GM23338 (cell line): ENCODE measurements at regions not wholly inside any gene's neighbourhood (a gene's known extent, or its start where the extent isn't known, plus 50 kb on each side); places are given as distances from the start of the nearest gene placed in this dataset.

Experiments used
- ATAC-seq: fragments of 200-7000 bp; cut with Tn5 transposase; 3 replicates; pipeline ENCODE4 v1.9.1; 2020
- DNase-seq: peaks from one replicate; pipeline ENCODE4 v3.0.0-alpha.2; 2015; ENCODE audit warnings: low spot score
- H2AFZ ChIP-seq: fragments of 200-600 bp; sonication (generic); 2 replicates; pipeline ENCODE4 v1.8.0; 2016; ENCODE audit warnings: antibody characterized with exemption, mild to moderate bottlenecking, moderate library complexity
- H3F3A ChIP-seq: fragments of 200-600 bp; sonication (generic); replicated peaks from 2 replicates; pipeline ENCODE4 v1.8.0; 2017; ENCODE audit warnings: antibody characterized with exemption, mixed run types, low read depth
- H3K27ac ChIP-seq: fragments of 200-600 bp; sonication (generic); 2 replicates; pipeline ENCODE4 v1.6.1; 2016; ENCODE audit warnings: low read depth
- H3K27me3 ChIP-seq: fragments of 200-600 bp; sonication (generic); 2 replicates; pipeline ENCODE4 v1.8.0; 2016; ENCODE audit warnings: mild to moderate bottlenecking, mixed run types, moderate library complexity; ENCODE audit not compliant: insufficient read depth
- H3K36me3 ChIP-seq: fragments of 200-600 bp; sonication (generic); 2 replicates; pipeline ENCODE4 v1.8.0; 2016; ENCODE audit warnings: mild to moderate bottlenecking; ENCODE audit not compliant: insufficient read depth
- H3K4me1 ChIP-seq: fragments of 200-600 bp; sonication (generic); 2 replicates; pipeline ENCODE4 v1.8.0; 2016; ENCODE audit warnings: mild to moderate bottlenecking, moderate library complexity; ENCODE audit not compliant: insufficient read depth
- H3K4me2 ChIP-seq: fragments of 200-600 bp; sonication (generic); 2 replicates; pipeline ENCODE4 v1.7.1; 2017; ENCODE audit warnings: mixed run types
- H3K4me3 ChIP-seq: fragments of 200-600 bp; sonication (generic); 2 replicates; pipeline ENCODE4 v1.6.1; 2016; ENCODE audit warnings: mixed run types
- H3K79me2 ChIP-seq: fragments of 200-600 bp; sonication (generic); replicated peaks from 2 replicates; pipeline ENCODE4 v1.8.0; 2017; ENCODE audit warnings: mild to moderate bottlenecking; ENCODE audit not compliant: insufficient read depth
- H3K9me2 ChIP-seq: fragments of 200-600 bp; sonication (generic); 2 replicates; pipeline ENCODE4 v1.8.0; 2017; ENCODE audit not compliant: insufficient read depth
- H4K20me1 ChIP-seq: fragments of 200-600 bp; sonication (generic); replicated peaks from 2 replicates; pipeline ENCODE4 v1.8.0; 2017; ENCODE audit warnings: mild to moderate bottlenecking; ENCODE audit not compliant: insufficient read depth
- H3K27ac Mint-ChIP-seq: 2 replicates; pipeline ENCODE4 v1.8.0; 2020; ENCODE audit warnings: inconsistent platforms, mild to moderate bottlenecking, moderate library complexity, mixed read lengths
- H3K27me3 Mint-ChIP-seq: 3 replicates; pipeline ENCODE4 v1.8.0; 2022; ENCODE audit warnings: low read depth, mild to moderate bottlenecking, moderate library complexity, mixed read lengths, inconsistent platforms; ENCODE audit not compliant: insufficient read depth, poor library complexity
- H3K36me3 Mint-ChIP-seq: 3 replicates; pipeline ENCODE4 v1.8.0; 2021; ENCODE audit warnings: low read depth, mild to moderate bottlenecking, inconsistent platforms, moderate library complexity, mixed read lengths
- H3K4me1 Mint-ChIP-seq: 3 replicates; pipeline ENCODE4 v1.8.0; 2020; ENCODE audit warnings: mild to moderate bottlenecking, inconsistent platforms, mixed read lengths
- H3K4me3 Mint-ChIP-seq: 3 replicates; pipeline ENCODE4 v1.8.0; 2021; ENCODE audit warnings: moderate library complexity, mild to moderate bottlenecking, inconsistent platforms, mixed read lengths
- H3K9me3 Mint-ChIP-seq: 3 replicates; pipeline ENCODE4 v1.8.0; 2020; ENCODE audit warnings: moderate library complexity, mild to moderate bottlenecking, inconsistent platforms, mixed read lengths
- CREB1 ChIP-seq: fragments of 250-450 bp; sonication (Bioruptor Pico); IDR thresholded peaks from 2 replicates; pipeline ENCODE4 v1.5.0; 2020; ENCODE audit warnings: low read depth, mild to moderate bottlenecking, moderate library complexity
- EZH2 ChIP-seq: fragments of 200-600 bp; sonication (generic); IDR thresholded peaks from one replicate; pipeline ENCODE4 v1.8.0; 2017; ENCODE audit warnings: antibody characterized with exemption, mild to moderate bottlenecking, low read depth; ENCODE audit not compliant: unreplicated experiment
- EZH2phosphoT487 ChIP-seq: fragments of 200-600 bp; sonication (generic); IDR thresholded peaks from one replicate; pipeline ENCODE4 v1.8.1; 2018; ENCODE audit warnings: antibody characterized with exemption; ENCODE audit not compliant: unreplicated experiment
- JUNB ChIP-seq: IDR thresholded peaks from one replicate; pipeline ENCODE4 v1.6.1; 2016; ENCODE audit warnings: antibody characterized with exemption; ENCODE audit not compliant: unreplicated experiment
- NANOG ChIP-seq: IDR thresholded peaks from 2 replicates; pipeline ENCODE4 v1.6.1; 2016; ENCODE audit warnings: antibody characterized with exemption, borderline replicate concordance
- POLR2AphosphoS5 ChIP-seq: IDR thresholded peaks from 2 replicates; pipeline ENCODE4 v1.6.1; 2016; ENCODE audit warnings: antibody characterized with exemption, low read depth
- STAT1 ChIP-seq: IDR thresholded peaks from one replicate; pipeline ENCODE4 v1.6.1; 2016; ENCODE audit warnings: antibody characterized with exemption; ENCODE audit not compliant: unreplicated experiment
- ZNF114 ChIP-seq: fragments of 250-450 bp; sonication (Bioruptor Pico); IDR thresholded peaks from 2 replicates; pipeline ENCODE4 v1.5.0; 2020; ENCODE audit warnings: mild to moderate bottlenecking, moderate library complexity
- ZNF331 ChIP-seq: fragments of 250-450 bp; sonication (Bioruptor Pico); IDR thresholded peaks from 2 replicates; pipeline ENCODE4 v1.5.0; 2020; ENCODE audit warnings: low read depth, mild to moderate bottlenecking, moderate library complexity
- TF ChIP-seq, protein P1 (sequence below): IDR thresholded peaks from 2 replicates; pipeline ENCODE4 v1.6.1; 2016; ENCODE audit warnings: antibody characterized with exemption
- TF ChIP-seq, protein P2 (sequence below), 2 experiments: fragments of 200-600 bp in 1 of 2; sonication (generic) in 1 of 2; conservative IDR thresholded peaks; 2 replicates each; pipeline versions ENCODE4 v1.5.1 to v1.6.1; 2016 to 2017; ENCODE audit warnings: antibody characterized with exemption in 2 of 2, low read depth in 2 of 2, mild to moderate bottlenecking in 2 of 2, moderate library complexity in 1 of 2
- TF ChIP-seq, protein P3 (sequence below): fragments of 250-450 bp; sonication (Bioruptor Pico); IDR thresholded peaks from 2 replicates; pipeline ENCODE4 v1.5.0; 2020; ENCODE audit warnings: mild to moderate bottlenecking, moderate library complexity
- TF ChIP-seq, protein P4 (sequence below): IDR thresholded peaks from one replicate; pipeline ENCODE4 v1.6.1; 2018; ENCODE audit warnings: antibody characterized with exemption; ENCODE audit not compliant: unreplicated experiment

DNA sequence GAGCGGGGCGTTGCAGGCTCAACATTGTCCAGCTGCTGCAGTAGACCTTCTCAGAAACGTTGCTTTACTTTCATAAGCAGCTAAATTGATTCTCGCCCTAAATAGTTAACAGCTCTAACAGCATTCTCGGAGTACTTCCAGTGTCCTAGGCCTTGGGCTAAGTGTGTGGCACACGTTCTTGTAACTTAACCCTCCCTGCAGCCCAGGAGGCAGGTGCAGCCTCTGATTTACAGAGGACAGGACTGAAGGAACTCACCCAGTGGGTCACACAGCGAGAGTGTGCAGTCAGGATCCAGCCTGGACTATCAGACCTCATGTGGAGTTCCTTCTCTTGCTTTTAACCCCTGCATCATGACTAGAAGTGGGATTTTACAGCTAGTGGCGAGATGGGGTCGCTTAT, 312.8 kb upstream of the C2CD4B start:
- no peaks in the 10 kb centered on the region for H3F3A ChIP-seq
- no peak overlapping the region for H3K27ac Mint-ChIP-seq
- ATAC-seq (no peak), DNase-seq (no peak)
- no peaks in the 10 kb centered on the region for H3K27me3 ChIP-seq
- peaks cover 31% of the 10 kb centered on the region for H3K4me1 Mint-ChIP-seq
- no peaks in the 10 kb centered on the region for H3K36me3 Mint-ChIP-seq
- H3K79me2 ChIP-seq: peaks cover 6% of the 10 kb centered on the region; the same call in 1 of the 2 replicates
- TF ChIP-seq POLR2AphosphoS5 (no peak), EZH2 (no peak), STAT1 (no peak), NANOG (no peak), ZNF331 (CRISPR knock-in tag) (no peak), CREB1 (CRISPR knock-in tag) (no peak), JUNB (no peak), ZNF114 (no peak), EZH2phosphoT487 (no peak)
- TF ChIP-seq, protein P1, sequence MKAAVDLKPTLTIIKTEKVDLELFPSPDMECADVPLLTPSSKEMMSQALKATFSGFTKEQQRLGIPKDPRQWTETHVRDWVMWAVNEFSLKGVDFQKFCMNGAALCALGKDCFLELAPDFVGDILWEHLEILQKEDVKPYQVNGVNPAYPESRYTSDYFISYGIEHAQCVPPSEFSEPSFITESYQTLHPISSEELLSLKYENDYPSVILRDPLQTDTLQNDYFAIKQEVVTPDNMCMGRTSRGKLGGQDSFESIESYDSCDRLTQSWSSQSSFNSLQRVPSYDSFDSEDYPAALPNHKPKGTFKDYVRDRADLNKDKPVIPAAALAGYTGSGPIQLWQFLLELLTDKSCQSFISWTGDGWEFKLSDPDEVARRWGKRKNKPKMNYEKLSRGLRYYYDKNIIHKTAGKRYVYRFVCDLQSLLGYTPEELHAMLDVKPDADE: no peak
- TF ChIP-seq, protein P2, sequence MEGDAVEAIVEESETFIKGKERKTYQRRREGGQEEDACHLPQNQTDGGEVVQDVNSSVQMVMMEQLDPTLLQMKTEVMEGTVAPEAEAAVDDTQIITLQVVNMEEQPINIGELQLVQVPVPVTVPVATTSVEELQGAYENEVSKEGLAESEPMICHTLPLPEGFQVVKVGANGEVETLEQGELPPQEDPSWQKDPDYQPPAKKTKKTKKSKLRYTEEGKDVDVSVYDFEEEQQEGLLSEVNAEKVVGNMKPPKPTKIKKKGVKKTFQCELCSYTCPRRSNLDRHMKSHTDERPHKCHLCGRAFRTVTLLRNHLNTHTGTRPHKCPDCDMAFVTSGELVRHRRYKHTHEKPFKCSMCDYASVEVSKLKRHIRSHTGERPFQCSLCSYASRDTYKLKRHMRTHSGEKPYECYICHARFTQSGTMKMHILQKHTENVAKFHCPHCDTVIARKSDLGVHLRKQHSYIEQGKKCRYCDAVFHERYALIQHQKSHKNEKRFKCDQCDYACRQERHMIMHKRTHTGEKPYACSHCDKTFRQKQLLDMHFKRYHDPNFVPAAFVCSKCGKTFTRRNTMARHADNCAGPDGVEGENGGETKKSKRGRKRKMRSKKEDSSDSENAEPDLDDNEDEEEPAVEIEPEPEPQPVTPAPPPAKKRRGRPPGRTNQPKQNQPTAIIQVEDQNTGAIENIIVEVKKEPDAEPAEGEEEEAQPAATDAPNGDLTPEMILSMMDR (conservative IDR thresholded peaks at IDR 0.05; ENCODE audit: low read depth in 2 of 2): no peak
- TF ChIP-seq, protein P3, sequence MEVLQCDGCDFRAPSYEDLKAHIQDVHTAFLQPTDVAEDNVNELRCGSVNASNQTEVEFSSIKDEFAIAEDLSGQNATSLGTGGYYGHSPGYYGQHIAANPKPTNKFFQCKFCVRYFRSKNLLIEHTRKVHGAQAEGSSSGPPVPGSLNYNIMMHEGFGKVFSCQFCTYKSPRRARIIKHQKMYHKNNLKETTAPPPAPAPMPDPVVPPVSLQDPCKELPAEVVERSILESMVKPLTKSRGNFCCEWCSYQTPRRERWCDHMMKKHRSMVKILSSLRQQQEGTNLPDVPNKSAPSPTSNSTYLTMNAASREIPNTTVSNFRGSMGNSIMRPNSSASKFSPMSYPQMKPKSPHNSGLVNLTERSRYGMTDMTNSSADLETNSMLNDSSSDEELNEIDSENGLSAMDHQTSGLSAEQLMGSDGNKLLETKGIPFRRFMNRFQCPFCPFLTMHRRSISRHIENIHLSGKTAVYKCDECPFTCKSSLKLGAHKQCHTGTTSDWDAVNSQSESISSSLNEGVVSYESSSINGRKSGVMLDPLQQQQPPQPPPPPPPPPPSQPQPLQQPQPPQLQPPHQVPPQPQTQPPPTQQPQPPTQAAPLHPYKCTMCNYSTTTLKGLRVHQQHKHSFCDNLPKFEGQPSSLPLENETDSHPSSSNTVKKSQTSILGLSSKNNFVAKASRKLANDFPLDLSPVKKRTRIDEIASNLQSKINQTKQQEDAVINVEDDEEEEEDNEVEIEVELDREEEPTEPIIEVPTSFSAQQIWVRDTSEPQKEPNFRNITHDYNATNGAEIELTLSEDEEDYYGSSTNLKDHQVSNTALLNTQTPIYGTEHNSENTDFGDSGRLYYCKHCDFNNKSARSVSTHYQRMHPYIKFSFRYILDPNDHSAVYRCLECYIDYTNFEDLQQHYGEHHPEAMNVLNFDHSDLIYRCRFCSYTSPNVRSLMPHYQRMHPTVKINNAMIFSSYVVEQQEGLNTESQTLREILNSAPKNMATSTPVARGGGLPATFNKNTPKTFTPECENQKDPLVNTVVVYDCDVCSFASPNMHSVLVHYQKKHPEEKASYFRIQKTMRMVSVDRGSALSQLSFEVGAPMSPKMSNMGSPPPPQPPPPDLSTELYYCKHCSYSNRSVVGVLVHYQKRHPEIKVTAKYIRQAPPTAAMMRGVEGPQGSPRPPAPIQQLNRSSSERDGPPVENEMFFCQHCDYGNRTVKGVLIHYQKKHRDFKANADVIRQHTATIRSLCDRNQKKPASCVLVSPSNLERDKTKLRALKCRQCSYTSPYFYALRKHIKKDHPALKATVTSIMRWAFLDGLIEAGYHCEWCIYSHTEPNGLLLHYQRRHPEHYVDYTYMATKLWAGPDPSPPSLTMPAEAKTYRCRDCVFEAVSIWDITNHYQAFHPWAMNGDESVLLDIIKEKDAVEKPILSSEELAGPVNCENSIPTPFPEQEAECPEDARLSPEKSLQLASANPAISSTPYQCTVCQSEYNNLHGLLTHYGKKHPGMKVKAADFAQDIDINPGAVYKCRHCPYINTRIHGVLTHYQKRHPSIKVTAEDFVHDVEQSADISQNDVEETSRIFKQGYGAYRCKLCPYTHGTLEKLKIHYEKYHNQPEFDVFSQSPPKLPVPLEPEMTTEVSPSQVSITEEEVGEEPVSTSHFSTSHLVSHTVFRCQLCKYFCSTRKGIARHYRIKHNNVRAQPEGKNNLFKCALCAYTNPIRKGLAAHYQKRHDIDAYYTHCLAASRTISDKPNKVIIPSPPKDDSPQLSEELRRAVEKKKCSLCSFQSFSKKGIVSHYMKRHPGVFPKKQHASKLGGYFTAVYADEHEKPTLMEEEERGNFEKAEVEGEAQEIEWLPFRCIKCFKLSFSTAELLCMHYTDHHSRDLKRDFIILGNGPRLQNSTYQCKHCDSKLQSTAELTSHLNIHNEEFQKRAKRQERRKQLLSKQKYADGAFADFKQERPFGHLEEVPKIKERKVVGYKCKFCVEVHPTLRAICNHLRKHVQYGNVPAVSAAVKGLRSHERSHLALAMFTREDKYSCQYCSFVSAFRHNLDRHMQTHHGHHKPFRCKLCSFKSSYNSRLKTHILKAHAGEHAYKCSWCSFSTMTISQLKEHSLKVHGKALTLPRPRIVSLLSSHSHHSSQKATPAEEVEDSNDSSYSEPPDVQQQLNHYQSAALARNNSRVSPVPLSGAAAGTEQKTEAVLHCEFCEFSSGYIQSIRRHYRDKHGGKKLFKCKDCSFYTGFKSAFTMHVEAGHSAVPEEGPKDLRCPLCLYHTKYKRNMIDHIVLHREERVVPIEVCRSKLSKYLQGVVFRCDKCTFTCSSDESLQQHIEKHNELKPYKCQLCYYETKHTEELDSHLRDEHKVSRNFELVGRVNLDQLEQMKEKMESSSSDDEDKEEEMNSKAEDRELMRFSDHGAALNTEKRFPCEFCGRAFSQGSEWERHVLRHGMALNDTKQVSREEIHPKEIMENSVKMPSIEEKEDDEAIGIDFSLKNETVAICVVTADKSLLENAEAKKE (CRISPR knock-in tag): no peak
- TF ChIP-seq, protein P4, sequence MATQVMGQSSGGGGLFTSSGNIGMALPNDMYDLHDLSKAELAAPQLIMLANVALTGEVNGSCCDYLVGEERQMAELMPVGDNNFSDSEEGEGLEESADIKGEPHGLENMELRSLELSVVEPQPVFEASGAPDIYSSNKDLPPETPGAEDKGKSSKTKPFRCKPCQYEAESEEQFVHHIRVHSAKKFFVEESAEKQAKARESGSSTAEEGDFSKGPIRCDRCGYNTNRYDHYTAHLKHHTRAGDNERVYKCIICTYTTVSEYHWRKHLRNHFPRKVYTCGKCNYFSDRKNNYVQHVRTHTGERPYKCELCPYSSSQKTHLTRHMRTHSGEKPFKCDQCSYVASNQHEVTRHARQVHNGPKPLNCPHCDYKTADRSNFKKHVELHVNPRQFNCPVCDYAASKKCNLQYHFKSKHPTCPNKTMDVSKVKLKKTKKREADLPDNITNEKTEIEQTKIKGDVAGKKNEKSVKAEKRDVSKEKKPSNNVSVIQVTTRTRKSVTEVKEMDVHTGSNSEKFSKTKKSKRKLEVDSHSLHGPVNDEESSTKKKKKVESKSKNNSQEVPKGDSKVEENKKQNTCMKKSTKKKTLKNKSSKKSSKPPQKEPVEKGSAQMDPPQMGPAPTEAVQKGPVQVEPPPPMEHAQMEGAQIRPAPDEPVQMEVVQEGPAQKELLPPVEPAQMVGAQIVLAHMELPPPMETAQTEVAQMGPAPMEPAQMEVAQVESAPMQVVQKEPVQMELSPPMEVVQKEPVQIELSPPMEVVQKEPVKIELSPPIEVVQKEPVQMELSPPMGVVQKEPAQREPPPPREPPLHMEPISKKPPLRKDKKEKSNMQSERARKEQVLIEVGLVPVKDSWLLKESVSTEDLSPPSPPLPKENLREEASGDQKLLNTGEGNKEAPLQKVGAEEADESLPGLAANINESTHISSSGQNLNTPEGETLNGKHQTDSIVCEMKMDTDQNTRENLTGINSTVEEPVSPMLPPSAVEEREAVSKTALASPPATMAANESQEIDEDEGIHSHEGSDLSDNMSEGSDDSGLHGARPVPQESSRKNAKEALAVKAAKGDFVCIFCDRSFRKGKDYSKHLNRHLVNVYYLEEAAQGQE: no peak
- no peaks in the 10 kb centered on the region; the same call in 1 of the 2 replicates for H4K20me1 ChIP-seq
- H3K27me3 Mint-ChIP-seq: no peaks in the 10 kb centered on the region
- H3K27ac ChIP-seq: no peak overlapping the region
- no peak overlapping the region for H3K4me2 ChIP-seq
- no peak overlapping the region for H2AFZ ChIP-seq
- no peaks in the 10 kb centered on the region for H3K36me3 ChIP-seq
- no peaks in the 10 kb centered on the region for H3K9me3 Mint-ChIP-seq
- no peak overlapping the region for H3K4me3 ChIP-seq
- H3K4me1 ChIP-seq: peaks cover 20% of the 10 kb centered on the region
- no peaks in the 10 kb centered on the region for H3K9me2 ChIP-seq
- H3K4me3 Mint-ChIP-seq: no peak overlapping the region
